H1 (cell line): ENCODE measurements at regions not wholly inside any gene's neighbourhood (a gene's known extent, or its start where the extent isn't known, plus 50 kb on each side); places are given as distances from the start of the nearest gene placed in this dataset.

Experiments
- CTCF ChIA-PET: fragments of 300-600 bp; sonication (Branson Sonifier 250); formaldehyde crosslinking; loops from one replicate; lab custom pipeline; 2021; ENCODE audit not compliant: partially characterized antibody; lab: Charles Lee
- POLR2A ChIA-PET: fragments of 300-600 bp; sonication (Branson Sonifier 250); formaldehyde crosslinking; loops from one replicate; lab custom pipeline; 2021; ENCODE audit warnings: inconsistent platforms; ENCODE audit not compliant: partially characterized antibody; lab: Charles Lee
- DNase-seq, 2 experiments: peaks; one replicate each; pipeline versions ENCODE4 v3.0.0 to v3.0.0-alpha.2; 2010 to 2022; ENCODE audit warnings: low spot score in 2 of 2, low read depth in 1 of 2, mixed read lengths in 1 of 2
- FAIRE-seq: peaks from 2 replicates; lab custom pipeline; 2011; peaks lifted over from hg19 to GRCh38; lab: Jason Lieb, UNC
- H2AFZ ChIP-seq: 2 replicates; pipeline ENCODE4 v1.8.1; 2012; ENCODE audit warnings: low read length, inconsistent platforms
- H2AK5ac ChIP-seq: 2 replicates; pipeline ENCODE4 v1.6.1; 2013; ENCODE audit warnings: low read depth, low read length
- H2BK120ac ChIP-seq: replicated peaks from 2 replicates; pipeline ENCODE3; 2013; ENCODE audit warnings: low read depth, low read length, inconsistent platforms
- H2BK12ac ChIP-seq: 2 replicates; pipeline ENCODE4 v1.6.1; 2013; ENCODE audit warnings: low read depth, low read length
- H2BK15ac ChIP-seq: 2 replicates; pipeline ENCODE4 v1.6.1; 2013; ENCODE audit warnings: low read length
- H2BK20ac ChIP-seq: 2 replicates; pipeline ENCODE4 v1.6.1; 2013; ENCODE audit warnings: low read length
- H2BK5ac ChIP-seq: 2 replicates; pipeline ENCODE4 v1.6.1; 2013; ENCODE audit warnings: low read depth, low read length
- H3K14ac ChIP-seq: 2 replicates; pipeline ENCODE4 v1.6.1; 2013; ENCODE audit warnings: inconsistent platforms; ENCODE audit not compliant: insufficient read length
- H3K18ac ChIP-seq: 2 replicates; pipeline ENCODE4 v1.6.1; 2013; ENCODE audit warnings: low read length; ENCODE audit errors: extremely low read depth
- H3K23ac ChIP-seq: 2 replicates; pipeline ENCODE4 v1.6.1; 2013; ENCODE audit warnings: inconsistent platforms; ENCODE audit not compliant: insufficient read length
- H3K23me2 ChIP-seq: 2 replicates; pipeline ENCODE4 v1.6.1; 2013; ENCODE audit warnings: low read depth, low read length
- H3K27ac ChIP-seq: 2 replicates; pipeline ENCODE4 v1.6.1; 2011; ENCODE audit warnings: low read depth, low read length, inconsistent platforms
- H3K27me3 ChIP-seq, 4 experiments: replicated peaks in 1 of 4; 1 replicate in 1 of 4; 2 replicates in 3 of 4; pipeline versions ENCODE4 v1.6.1 to v1.8.1; 2011 to 2013; ENCODE audit warnings: low read length in 3 of 4, mild to moderate bottlenecking in 3 of 4, inconsistent platforms in 2 of 4, mixed read lengths in 2 of 4, moderate library complexity in 1 of 4; ENCODE audit not compliant: control insufficient read depth in 3 of 4, insufficient read depth in 3 of 4; ENCODE audit errors: extremely low read depth in 1 of 4
- H3K36me3 ChIP-seq, 4 experiments: 2 replicates each; pipeline versions ENCODE4 v1.6.1 to v1.8.1; 2011 to 2013; ENCODE audit warnings: mild to moderate bottlenecking in 4 of 4, low read length in 3 of 4, moderate library complexity in 2 of 4, control low read depth in 1 of 4, inconsistent platforms in 1 of 4; ENCODE audit not compliant: insufficient read depth in 4 of 4, control insufficient read depth in 2 of 4
- H3K4ac ChIP-seq: replicated peaks from 2 replicates; pipeline ENCODE3; 2013; ENCODE audit warnings: low read length, low read depth, mixed read lengths, inconsistent platforms; ENCODE audit not compliant: insufficient read length
- H3K4me1 ChIP-seq, 4 experiments: replicated peaks in 1 of 4; 1 replicate in 1 of 4; 2 replicates in 3 of 4; pipeline versions ENCODE4 v1.6.1 to v1.8.1; 2011 to 2013; ENCODE audit warnings: low read length in 3 of 4, inconsistent platforms in 2 of 4, mixed read lengths in 1 of 4; ENCODE audit not compliant: insufficient read depth in 4 of 4, control insufficient read depth in 3 of 4
- H3K4me2 ChIP-seq, 2 experiments: 2 replicates each; pipeline versions ENCODE4 v1.6.1 to v1.8.1; 2011 to 2013; ENCODE audit warnings: low read depth in 2 of 2, low read length in 2 of 2, control low read depth in 1 of 2, inconsistent platforms in 1 of 2, mild to moderate bottlenecking in 1 of 2; ENCODE audit not compliant: insufficient read depth in 1 of 2
- H3K4me3 ChIP-seq, 4 experiments: fragments of 200-600, 300-600 bp in 1 of 4; sonication (generic), shearing (Covaris generic), sonication (Bioruptor Twin) in 1 of 4; 2 replicates each; pipeline versions ENCODE4 v1.5.1 to v1.8.1; 2011 to 2016; ENCODE audit warnings: low read length in 4 of 4, low read depth in 3 of 4, control low read depth in 2 of 4, inconsistent platforms in 2 of 4, mild to moderate bottlenecking in 2 of 4, mixed read lengths in 1 of 4, moderate library complexity in 1 of 4; ENCODE audit not compliant: insufficient read depth in 2 of 4; ENCODE audit errors: extremely low read depth in 1 of 4
- H3K56ac ChIP-seq: replicated peaks from 2 replicates; pipeline ENCODE3; 2013; ENCODE audit warnings: low read depth, mild to moderate bottlenecking, mixed read lengths, low read length, inconsistent platforms; ENCODE audit not compliant: insufficient read length
- H3K79me1 ChIP-seq: 2 replicates; pipeline ENCODE4 v1.6.1; 2013; ENCODE audit warnings: low read depth, low read length, control low read depth
- H3K79me2 ChIP-seq, 2 experiments: 2 replicates each; pipeline versions ENCODE4 v1.6.1 to v1.8.1; 2012 to 2013; ENCODE audit warnings: low read length in 2 of 2, mild to moderate bottlenecking in 2 of 2, inconsistent platforms in 1 of 2; ENCODE audit not compliant: insufficient read depth in 2 of 2, control insufficient read depth in 1 of 2
- H3K9ac ChIP-seq, 4 experiments: replicated peaks in 1 of 4; 1 replicate in 1 of 4; 2 replicates in 3 of 4; pipeline versions ENCODE4 v1.6.1 to v1.8.1; 2011 to 2013; ENCODE audit warnings: low read depth in 3 of 4, low read length in 3 of 4, control low read depth in 2 of 4, mild to moderate bottlenecking in 2 of 4, moderate library complexity in 2 of 4, inconsistent platforms in 1 of 4; ENCODE audit errors: extremely low read depth in 1 of 4
- H3K9me3 ChIP-seq, 2 experiments: 2 replicates each; pipeline versions ENCODE4 v1.6.1 to v1.8.1; 2012 to 2013; ENCODE audit warnings: mild to moderate bottlenecking in 2 of 2, moderate library complexity in 2 of 2, control low read depth in 1 of 2, inconsistent platforms in 1 of 2, low read depth in 1 of 2, low read length in 1 of 2, mixed read lengths in 1 of 2; ENCODE audit not compliant: insufficient read depth in 2 of 2
- H4K20me1 ChIP-seq, 2 experiments: replicated peaks in 1 of 2; 2 replicates each; pipeline versions ENCODE3 to v1.8.1; 2011 to 2013; ENCODE audit warnings: inconsistent platforms in 2 of 2, low read length in 2 of 2, mild to moderate bottlenecking in 1 of 2; ENCODE audit not compliant: insufficient read depth in 2 of 2, control insufficient read depth in 1 of 2
- H4K5ac ChIP-seq: 2 replicates; pipeline ENCODE4 v1.6.1; 2013; ENCODE audit warnings: low read length, low read depth, mixed read lengths, inconsistent platforms; ENCODE audit not compliant: insufficient read length
- H4K8ac ChIP-seq: 2 replicates; pipeline ENCODE4 v1.8.0; 2013; ENCODE audit warnings: mild to moderate bottlenecking, moderate library complexity, low read length, inconsistent platforms; ENCODE audit not compliant: insufficient read depth; ENCODE audit errors: extremely low read depth
- H4K91ac ChIP-seq: replicated peaks from 2 replicates; pipeline ENCODE3; 2013; ENCODE audit warnings: low read length, mixed read lengths, inconsistent platforms; ENCODE audit not compliant: insufficient read length
- BACH1 ChIP-seq: IDR thresholded peaks from 2 replicates; pipeline ENCODE4 v1.6.1; 2012; ENCODE audit warnings: low read length, improper control_type of control experiment
- EZH2 ChIP-seq: fragments of 200-600 bp; sonication (generic); IDR thresholded peaks from 2 replicates; pipeline ENCODE4 v1.7.1; 2012; ENCODE audit warnings: low read depth, mild to moderate bottlenecking, moderate library complexity, low read length, inconsistent platforms; ENCODE audit not compliant: severe bottlenecking
- HDAC2 ChIP-seq, 2 experiments: fragments of 300-600 bp in 1 of 2; sonication (generic) in 1 of 2; IDR thresholded peaks; 2 replicates each; pipeline ENCODE4 v1.6.1; 2011 to 2012; ENCODE audit warnings: low read depth in 2 of 2, low read length in 2 of 2, mild to moderate bottlenecking in 2 of 2, moderate library complexity in 2 of 2, borderline replicate concordance in 1 of 2, inconsistent platforms in 1 of 2
- WGBS, 2 experiments: shearing (Covaris generic) in 1 of 2; methylation state at CpG; one replicate each; pipeline versions ENCODE4 v1.1.6 to v1.1.7; 2013 to 2015; ENCODE audit warnings: low lambda C conversion rate in 2 of 2, mixed read lengths in 2 of 2, inconsistent platforms in 1 of 2, low coverage in 1 of 2, missing lambda C conversion rate in 1 of 2; ENCODE audit not compliant: insufficient replicate concordance in 2 of 2, insufficient coverage in 1 of 2, insufficient read length in 1 of 2; ENCODE audit errors: extremely low coverage in 1 of 2, missing lambda C conversion rate in 1 of 2; 5-methylcytosine and 5-hydroxymethylcytosine counted together
- TF ChIP-seq, protein P1 (sequence below): IDR thresholded peaks from 2 replicates; pipeline ENCODE4 v1.6.1; 2012; ENCODE audit warnings: inconsistent platforms

DNA sequence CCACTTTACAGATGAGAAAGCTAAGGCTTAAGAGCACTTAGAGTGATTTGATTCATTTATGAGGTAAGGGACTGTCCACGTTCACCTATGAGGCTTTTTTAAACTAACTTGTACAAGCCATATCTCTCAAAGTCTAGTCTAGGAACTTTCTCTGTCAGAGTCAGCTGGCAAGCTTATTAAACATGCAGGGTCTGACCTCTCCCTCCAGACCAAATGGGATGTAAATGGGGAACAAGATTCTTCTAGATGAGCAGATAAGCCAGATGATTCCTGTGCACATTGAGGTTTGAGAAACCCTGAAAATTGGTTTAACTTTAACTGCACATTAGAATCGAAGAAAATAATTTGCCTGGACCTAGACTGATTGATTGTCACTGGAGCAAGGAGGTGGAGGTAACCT is 160.0 kb upstream of the SPRY1 start:
- no peak overlapping the region for H2AK5ac ChIP-seq
- H3K4me1 ChIP-seq: peaks cover 0 to 3% (median 2%) of the 10 kb centered on the region in 4 experiments; a peak in 3 of 7 replicates
- peaks cover 0 to 6% of the 10 kb centered on the region in 2 experiments; a peak in 1 of 4 replicates for H3K9me3 ChIP-seq
- no peak for DNase-seq
- no peak overlapping the region for H3K9ac ChIP-seq
- no peaks in the 10 kb centered on the region for H3K79me1 ChIP-seq
- H2BK20ac ChIP-seq: no peak overlapping the region
- H3K4ac ChIP-seq: no peak overlapping the region
- H4K91ac ChIP-seq: no peak overlapping the region
- H2BK5ac ChIP-seq: no peak overlapping the region
- H3K4me3 ChIP-seq: no peak overlapping the region
- ChIA-PET CTCF (interaction anchor here (0.6 kb wide), 1 partner anchor 724 kb away, joined by 5 read pairs; no protein-coding TSS in a partner anchor), POLR2A (no interaction called here)
- no peaks in the 10 kb centered on the region for H4K20me1 ChIP-seq
- H2BK15ac ChIP-seq: no peak overlapping the region
- FAIRE-seq: no peak
- no peaks in the 10 kb centered on the region for H3K27me3 ChIP-seq
- 86% methylated on average over 2 of the region's 2 CpGs; no CpG with 5 or more reads in 1 of the 2 experiments for WGBS, 2 experiments
- H2BK120ac ChIP-seq: no peak overlapping the region
- H3K23me2 ChIP-seq: no peaks in the 10 kb centered on the region
- no peak overlapping the region for H3K18ac ChIP-seq
- no peak overlapping the region for H4K5ac ChIP-seq
- H3K56ac ChIP-seq: no peak overlapping the region
- no peak overlapping the region for H4K8ac ChIP-seq
- H3K27ac ChIP-seq: no peak overlapping the region
- H2BK12ac ChIP-seq: no peak overlapping the region
- H3K79me2 ChIP-seq: no peaks in the 10 kb centered on the region
- no peak overlapping the region for H3K14ac ChIP-seq
- no peak overlapping the region for H3K4me2 ChIP-seq
- no peak overlapping the region for H2AFZ ChIP-seq
- no peaks in the 10 kb centered on the region; a peak in 1 of 8 replicates for H3K36me3 ChIP-seq
- H3K23ac ChIP-seq: no peak overlapping the region
- no peak for TF ChIP-seq HDAC2 (IDR thresholded peaks at IDR 0.05; ENCODE audit: borderline replicate concordance in 1 of 2, low read depth in 2 of 2, low read length in 2 of 2)
- no peak for TF ChIP-seq EZH2
- TF ChIP-seq, protein P1, sequence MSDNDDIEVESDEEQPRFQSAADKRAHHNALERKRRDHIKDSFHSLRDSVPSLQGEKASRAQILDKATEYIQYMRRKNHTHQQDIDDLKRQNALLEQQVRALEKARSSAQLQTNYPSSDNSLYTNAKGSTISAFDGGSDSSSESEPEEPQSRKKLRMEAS: no peak
- no peak for TF ChIP-seq BACH1
